ENCODE measurements at regions not wholly inside any gene's neighbourhood (a gene's known extent, or its start where the extent isn't known, plus 50 kb on each side); places are given as distances from the start of the nearest gene placed in this dataset.

DNA sequence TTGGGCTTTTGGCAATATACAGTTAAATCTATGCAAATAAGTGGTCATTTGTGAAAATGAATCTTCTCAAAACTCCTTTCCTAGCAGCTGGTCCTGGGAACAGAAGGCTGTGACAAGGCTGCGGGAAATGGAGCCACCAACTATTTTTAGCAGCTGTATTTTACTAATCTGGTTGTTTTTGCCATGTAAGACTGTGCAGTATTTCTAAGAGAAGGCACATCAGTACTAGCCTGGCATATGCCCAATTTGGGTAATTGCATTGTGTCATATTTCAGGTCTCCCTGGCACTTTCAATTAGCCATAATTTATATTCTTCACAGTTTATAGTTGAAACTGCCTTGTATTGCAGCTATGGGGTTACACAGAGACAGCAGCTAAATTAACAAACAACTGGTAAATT is 109.6 kb downstream of the MANEA start:
- TF ChIP-seq FOXM1 (IDR thresholded peaks at IDR 0.05; ENCODE audit: borderline replicate concordance, low read depth): no peak
- TF ChIP-seq EP300 (IDR thresholded peaks at IDR 0.05; ENCODE audit: borderline replicate concordance): no peak
- TF ChIP-seq, protein P1, sequence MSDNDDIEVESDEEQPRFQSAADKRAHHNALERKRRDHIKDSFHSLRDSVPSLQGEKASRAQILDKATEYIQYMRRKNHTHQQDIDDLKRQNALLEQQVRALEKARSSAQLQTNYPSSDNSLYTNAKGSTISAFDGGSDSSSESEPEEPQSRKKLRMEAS (IDR thresholded peaks at IDR 0.05): no peak
- TF ChIP-seq ZBTB7A (IDR thresholded peaks at IDR 0.05; ENCODE audit: low read depth): no peak
- TF ChIP-seq, protein P2, sequence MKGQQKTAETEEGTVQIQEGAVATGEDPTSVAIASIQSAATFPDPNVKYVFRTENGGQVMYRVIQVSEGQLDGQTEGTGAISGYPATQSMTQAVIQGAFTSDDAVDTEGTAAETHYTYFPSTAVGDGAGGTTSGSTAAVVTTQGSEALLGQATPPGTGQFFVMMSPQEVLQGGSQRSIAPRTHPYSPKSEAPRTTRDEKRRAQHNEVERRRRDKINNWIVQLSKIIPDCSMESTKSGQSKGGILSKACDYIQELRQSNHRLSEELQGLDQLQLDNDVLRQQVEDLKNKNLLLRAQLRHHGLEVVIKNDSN (IDR thresholded peaks at IDR 0.05): no peak
- TF ChIP-seq CEBPB (IDR thresholded peaks at IDR 0.05): no peak
- no peak for TF ChIP-seq TEAD4 (IDR thresholded peaks at IDR 0.05)
- TF ChIP-seq TCF12 (IDR thresholded peaks at IDR 0.05; ENCODE audit: low read depth): no peak
- TF ChIP-seq YY1 (IDR thresholded peaks at IDR 0.05; ENCODE audit: low read depth): no peak
- no peak for TF ChIP-seq CREB1 (IDR thresholded peaks at IDR 0.05; ENCODE audit: low read depth)
- no peak for TF ChIP-seq RAD21 (IDR thresholded peaks at IDR 0.05; ENCODE audit: low read depth)
- no peak for TF ChIP-seq NFIC (IDR thresholded peaks at IDR 0.05)
- no peak for TF ChIP-seq EGR1 (IDR thresholded peaks at IDR 0.05)
- TF ChIP-seq REST (IDR thresholded peaks at IDR 0.05; ENCODE audit: low read depth): no peak
- TF ChIP-seq TAF1 (IDR thresholded peaks at IDR 0.05; ENCODE audit: low read depth): no peak

- TF ChIP-seq EP300 (IDR thresholded peaks at IDR 0.05; ENCODE audit: borderline replicate concordance) (no peak), CEBPB (IDR thresholded peaks at IDR 0.05) (no peak), YY1 (IDR thresholded peaks at IDR 0.05; ENCODE audit: low read depth) (no peak), CREB1 (IDR thresholded peaks at IDR 0.05; ENCODE audit: low read depth) (no peak), NFIC (IDR thresholded peaks at IDR 0.05) (no peak), EGR1 (IDR thresholded peaks at IDR 0.05) (no peak), TEAD4 (IDR thresholded peaks at IDR 0.05) (no peak), RAD21 (IDR thresholded peaks at IDR 0.05; ENCODE audit: low read depth) (no peak), TCF12 (IDR thresholded peaks at IDR 0.05; ENCODE audit: low read depth) (no peak)
These were observed 110.5 kb downstream of the MANEA start for GRCh38 chr6:95687839-95688238.

DNA sequence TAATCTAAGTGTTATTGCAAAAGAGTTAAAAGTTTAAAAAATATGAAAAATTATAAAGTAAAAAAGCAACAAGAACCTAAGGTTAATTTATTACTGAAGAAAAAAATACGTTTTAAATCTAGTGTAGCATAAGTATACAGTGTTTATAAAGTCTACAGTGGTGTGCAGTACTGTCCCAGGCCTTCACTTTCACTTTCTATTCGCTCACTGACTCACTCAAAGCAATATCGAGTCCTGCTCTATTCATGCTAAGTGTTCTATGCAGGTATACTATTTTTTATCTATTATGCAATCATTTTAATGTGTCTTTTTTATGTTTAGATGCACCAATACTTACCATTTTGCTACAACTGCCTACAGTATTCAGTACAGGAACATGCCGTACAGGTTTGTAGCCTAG is 113.0 kb downstream of the MANEA start:
- TF ChIP-seq TCF12 (IDR thresholded peaks at IDR 0.05; ENCODE audit: low read depth) (no peak), CREB1 (IDR thresholded peaks at IDR 0.05; ENCODE audit: low read depth) (no peak), EGR1 (IDR thresholded peaks at IDR 0.05) (no peak), REST (IDR thresholded peaks at IDR 0.05; ENCODE audit: low read depth) (no peak), TAF1 (IDR thresholded peaks at IDR 0.05; ENCODE audit: low read depth) (no peak), RAD21 (IDR thresholded peaks at IDR 0.05; ENCODE audit: low read depth) (no peak), NFIC (IDR thresholded peaks at IDR 0.05) (no peak), EP300 (IDR thresholded peaks at IDR 0.05; ENCODE audit: borderline replicate concordance) (no peak), FOXM1 (IDR thresholded peaks at IDR 0.05; ENCODE audit: borderline replicate concordance, low read depth) (no peak), ZBTB7A (IDR thresholded peaks at IDR 0.05; ENCODE audit: low read depth) (no peak), CEBPB (IDR thresholded peaks at IDR 0.05) (no peak), TEAD4 (IDR thresholded peaks at IDR 0.05) (no peak), YY1 (IDR thresholded peaks at IDR 0.05; ENCODE audit: low read depth) (no peak)
- TF ChIP-seq, protein P2 (IDR thresholded peaks at IDR 0.05): no peak
- TF ChIP-seq, protein P1 (IDR thresholded peaks at IDR 0.05): no peak

- TF ChIP-seq CREB1 (IDR thresholded peaks at IDR 0.05; ENCODE audit: low read depth) (no peak), TCF12 (IDR thresholded peaks at IDR 0.05; ENCODE audit: low read depth) (no peak), REST (IDR thresholded peaks at IDR 0.05; ENCODE audit: low read depth) (peak; percentile 93), CEBPB (IDR thresholded peaks at IDR 0.05) (no peak)
- TF ChIP-seq, protein P2 (IDR thresholded peaks at IDR 0.05): no peak
These were observed 115.8 kb downstream of the MANEA start for GRCh38 chr6:95693108-95693507.

Data from Ishikawa (cell line).